ENCODE measurements at regions not wholly inside any gene's neighbourhood (a gene's known extent, or its start where the extent isn't known, plus 50 kb on each side); places are given as distances from the start of the nearest gene placed in this dataset.
"Not testable (repeated sequence)": the region's sequence is repeated elsewhere in the genome, so short reads cannot be mapped to it uniquely, and the experiment has no call there.

- no peak for DNase-seq (ENCODE audit: low read depth in 2 of 3, low spot score in 2 of 3)
Measured at GRCh38 chr5:82586661-82587310, 308.6 kb upstream of the RPS23 start.

GRCh38 chr5:82586181-82586580 is 308.0 kb upstream of the RPS23 start:
- no peak for DNase-seq (ENCODE audit: low read depth in 2 of 3, low spot score in 2 of 3)

- no peak for DNase-seq (ENCODE audit: low read depth in 2 of 3, low spot score in 2 of 3)
Measured at GRCh38 chr5:82584631-82585030, 306.5 kb upstream of the RPS23 start.

GRCh38 chr5:82583331-82583730 is 305.2 kb upstream of the RPS23 start:
- DNase-seq (ENCODE audit: low read depth in 2 of 3, low spot score in 2 of 3): not testable (repeated sequence)

GRCh38 chr5:82564963-82565362 is 286.8 kb upstream of the RPS23 start:
- DNase-seq (ENCODE audit: low read depth in 2 of 3, low spot score in 2 of 3): no peak

- no peak for DNase-seq (ENCODE audit: low read depth in 2 of 3, low spot score in 2 of 3)
Measured at GRCh38 chr5:82563745-82564144, 285.6 kb upstream of the RPS23 start.

- no peak for DNase-seq (ENCODE audit: low read depth in 2 of 3, low spot score in 2 of 3)
Measured at GRCh38 chr5:82562696-82563240, 284.6 kb upstream of the RPS23 start.

GRCh38 chr5:82561797-82562196 is 283.6 kb upstream of the RPS23 start:
- DNase-seq (ENCODE audit: low read depth in 2 of 3, low spot score in 2 of 3): no peak

GRCh38 chr5:82560969-82561368 is 282.8 kb upstream of the RPS23 start:
- no peak for DNase-seq (ENCODE audit: low read depth in 2 of 3, low spot score in 2 of 3)

GRCh38 chr5:82560561-82560960 is 282.4 kb upstream of the RPS23 start:
- no peak for DNase-seq (ENCODE audit: low read depth in 2 of 3, low spot score in 2 of 3)

GRCh38 chr5:82551840-82552385 is 273.8 kb upstream of the RPS23 start:
- no peak for DNase-seq (ENCODE audit: low read depth in 2 of 3, low spot score in 2 of 3)

GRCh38 chr5:82551192-82551591 is 273.0 kb upstream of the RPS23 start:
- DNase-seq (ENCODE audit: low read depth in 2 of 3, low spot score in 2 of 3): no peak

GRCh38 chr5:82549263-82549662 is 271.1 kb upstream of the RPS23 start:
- no peak for DNase-seq (ENCODE audit: low read depth in 2 of 3, low spot score in 2 of 3)

- DNase-seq (ENCODE audit: low read depth in 2 of 3, low spot score in 2 of 3): no peak
Measured at GRCh38 chr5:82544004-82544403, 265.9 kb upstream of the RPS23 start.

- DNase-seq (ENCODE audit: low read depth in 2 of 3, low spot score in 2 of 3): no peak
Measured at GRCh38 chr5:82540301-82540700, 262.1 kb upstream of the RPS23 start.

- no peak for DNase-seq (ENCODE audit: low read depth in 2 of 3, low spot score in 2 of 3)
Measured at GRCh38 chr5:82538339-82539034, 260.3 kb upstream of the RPS23 start.

GRCh38 chr5:82537687-82538306 is 259.6 kb upstream of the RPS23 start:
- DNase-seq (ENCODE audit: low read depth in 2 of 3, low spot score in 2 of 3): no peak

GRCh38 chr5:82534986-82535385 is 256.8 kb upstream of the RPS23 start:
- DNase-seq (ENCODE audit: low read depth in 2 of 3, low spot score in 2 of 3): no peak

GRCh38 chr5:82532075-82532474 is 253.9 kb upstream of the RPS23 start:
- DNase-seq (ENCODE audit: low read depth in 2 of 3, low spot score in 2 of 3): not testable (repeated sequence)

- DNase-seq (ENCODE audit: low read depth in 2 of 3, low spot score in 2 of 3): no peak
Measured at GRCh38 chr5:82526540-82526939, 248.4 kb upstream of the RPS23 start.

- no peak for DNase-seq (ENCODE audit: low read depth in 2 of 3, low spot score in 2 of 3)
Measured at GRCh38 chr5:82525626-82526025, 247.5 kb upstream of the RPS23 start.

- no peak for DNase-seq (ENCODE audit: low read depth in 2 of 3, low spot score in 2 of 3)
Measured at GRCh38 chr5:82523633-82524032, 245.5 kb upstream of the RPS23 start.
